GDM1 (cell line): ENCODE measurements at regions not wholly inside any gene's neighbourhood (a gene's known extent, or its start where the extent isn't known, plus 50 kb on each side); places are given as distances from the start of the nearest gene placed in this dataset.

ENCODE experiments used
- DNase-seq: peaks from one replicate; lab custom pipeline; 2025; lab: John Stamatoyannopoulos, UW

DNA sequence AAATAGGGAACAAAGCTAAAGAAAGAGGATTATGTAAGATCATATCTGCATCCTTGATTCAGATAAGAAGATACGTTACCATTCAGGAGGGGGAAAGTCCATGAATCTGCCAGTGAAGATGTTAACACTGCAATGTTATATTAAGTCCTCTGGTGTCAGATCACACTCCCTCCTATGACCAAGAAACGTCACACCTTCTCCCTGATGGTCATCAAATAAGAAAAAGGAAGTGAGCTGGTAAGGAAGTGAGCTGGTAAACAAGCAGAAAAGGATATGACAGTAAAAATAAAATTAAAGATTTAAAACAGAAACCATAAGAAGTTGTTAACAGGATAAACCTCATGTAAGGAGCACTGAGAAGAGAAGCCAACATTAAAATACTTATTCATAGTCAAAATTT, 340.2 kb downstream of the SEC23A start:
- no peak for DNase-seq

DNA sequence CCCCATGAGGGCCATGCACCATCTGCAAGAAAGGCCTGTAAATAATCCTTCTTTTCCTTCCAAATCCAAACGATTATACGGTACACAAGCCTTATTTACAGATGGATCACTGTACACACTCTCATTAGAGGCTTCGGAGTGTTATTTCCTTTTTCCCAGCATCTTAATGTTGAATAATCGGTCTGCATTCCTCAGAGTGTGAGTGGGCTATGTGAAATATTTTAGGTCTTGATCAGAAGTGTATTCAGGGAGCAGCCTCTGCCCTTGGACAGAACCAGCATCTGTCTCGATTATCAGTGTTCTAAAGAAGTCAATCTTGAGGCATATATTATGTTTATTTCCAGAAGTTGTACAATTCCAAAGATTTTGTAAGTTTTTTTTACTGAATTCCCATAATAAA, 340.6 kb downstream of the SEC23A start:
- DNase-seq = no peak

DNA sequence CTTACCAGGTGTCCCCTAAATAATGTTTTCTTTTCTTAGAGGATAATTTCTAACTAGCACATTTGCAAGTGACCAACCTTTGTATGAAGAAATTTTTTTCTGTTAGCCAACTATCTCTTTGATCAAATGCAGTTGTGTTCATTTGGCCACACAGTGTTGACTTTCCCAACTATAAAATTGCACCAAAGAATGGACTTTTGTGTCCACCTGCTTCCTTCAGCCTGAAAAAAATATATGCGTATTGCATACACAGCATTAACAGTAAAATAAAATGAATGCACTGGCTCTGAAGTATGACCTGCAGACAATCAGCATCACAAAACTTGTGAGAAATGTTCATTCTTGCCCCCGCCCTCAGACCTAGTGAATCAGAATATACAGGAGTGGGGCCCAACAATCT, 342.0 kb downstream of the SEC23A start:
- DNase-seq = no peak

DNA sequence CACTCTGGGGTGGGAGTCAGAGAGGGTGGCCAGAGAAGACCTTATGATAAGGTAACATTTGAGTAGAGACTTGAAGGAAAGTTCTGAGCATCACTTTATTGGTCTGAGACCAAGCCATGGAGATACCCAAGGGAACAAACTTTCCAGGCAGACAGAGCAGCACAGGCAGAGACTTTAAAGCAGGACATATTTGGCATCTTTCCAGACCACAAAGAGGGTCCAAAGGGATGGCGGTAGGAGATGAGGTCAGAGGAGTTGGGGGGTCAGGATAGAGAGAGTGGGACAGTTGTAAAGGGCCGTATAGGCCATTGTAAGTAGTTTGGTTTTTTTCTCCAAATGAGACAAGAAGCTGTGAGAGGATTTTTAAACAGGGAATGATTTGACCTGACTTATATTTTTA, 344.4 kb downstream of the SEC23A start:
- DNase-seq = no peak

DNA sequence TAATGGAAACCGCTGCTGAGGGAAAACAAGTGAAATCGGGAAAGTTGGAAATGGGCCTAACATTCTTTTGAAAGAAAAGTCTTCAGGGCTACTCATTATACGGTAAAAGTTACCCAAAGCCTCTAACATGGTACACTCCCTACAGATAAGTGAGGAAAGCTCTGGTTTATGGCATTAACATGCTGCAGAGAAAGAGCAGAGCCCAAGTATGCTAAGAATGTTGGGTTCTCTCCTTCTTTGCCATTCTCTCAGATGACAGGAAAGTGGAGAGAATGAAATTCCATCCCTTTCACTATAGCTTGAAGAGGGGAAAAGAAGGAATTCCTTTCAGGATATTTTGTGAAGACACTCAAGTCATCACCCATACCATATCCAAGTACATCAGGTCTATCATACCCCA, 348.0 kb downstream of the SEC23A start:
- no peak for DNase-seq

DNA sequence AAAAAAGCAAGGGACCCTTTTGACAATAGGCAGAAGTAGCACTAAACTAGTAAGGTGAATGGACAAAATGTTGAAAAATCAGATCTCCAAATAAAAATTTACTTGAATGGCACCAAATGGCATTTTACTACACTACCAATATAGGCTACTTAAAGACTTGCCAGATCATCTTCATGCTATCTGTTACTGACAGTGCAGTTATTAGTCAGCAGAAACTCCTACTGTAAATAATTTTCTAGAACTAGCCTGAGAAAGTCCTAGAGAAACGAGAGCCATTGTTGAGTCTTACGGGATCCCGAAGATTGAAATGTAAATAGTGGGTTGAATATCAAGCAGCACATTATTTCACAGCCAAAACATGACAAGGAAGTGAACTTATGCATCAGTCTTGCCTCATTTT, 350.3 kb downstream of the SEC23A start:
- no peak for DNase-seq

DNA sequence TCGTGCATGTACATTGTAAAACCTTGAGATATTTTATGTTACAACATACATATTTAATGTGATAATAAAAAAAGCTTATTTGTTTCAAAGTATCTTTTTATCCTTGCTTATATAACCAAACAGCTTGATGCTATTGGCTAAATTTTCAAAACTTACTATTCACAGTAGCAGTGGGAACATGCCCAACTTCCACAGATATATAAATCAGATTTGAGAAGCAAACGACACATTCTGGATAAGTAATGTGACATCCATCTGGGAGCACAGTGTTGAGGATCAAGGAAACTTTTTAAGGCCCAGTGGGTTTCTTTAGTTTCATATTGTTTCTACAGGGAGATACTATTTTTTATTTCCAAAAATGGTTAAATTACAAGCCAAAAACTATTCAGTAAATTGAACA, 350.7 kb downstream of the SEC23A start:
- DNase-seq = no peak

DNA sequence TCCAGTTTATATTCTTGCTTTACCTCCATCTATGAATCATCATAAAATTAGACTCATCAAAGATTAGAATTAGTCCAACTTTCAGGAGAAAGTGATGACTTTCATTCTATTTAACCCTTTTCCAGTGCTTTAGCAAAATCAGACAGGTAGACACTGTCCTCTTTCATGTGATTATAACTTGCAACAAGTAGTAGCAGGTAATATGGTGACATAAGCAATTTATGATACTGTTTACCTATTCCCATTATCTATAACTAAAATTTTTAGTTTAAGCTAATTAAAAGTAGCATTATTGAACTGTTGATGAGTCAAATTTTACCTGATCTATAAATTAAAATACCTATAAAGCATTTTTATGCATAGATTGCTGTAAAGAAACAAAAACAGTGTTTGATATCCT, 351.6 kb downstream of the SEC23A start:
- no peak for DNase-seq

DNA sequence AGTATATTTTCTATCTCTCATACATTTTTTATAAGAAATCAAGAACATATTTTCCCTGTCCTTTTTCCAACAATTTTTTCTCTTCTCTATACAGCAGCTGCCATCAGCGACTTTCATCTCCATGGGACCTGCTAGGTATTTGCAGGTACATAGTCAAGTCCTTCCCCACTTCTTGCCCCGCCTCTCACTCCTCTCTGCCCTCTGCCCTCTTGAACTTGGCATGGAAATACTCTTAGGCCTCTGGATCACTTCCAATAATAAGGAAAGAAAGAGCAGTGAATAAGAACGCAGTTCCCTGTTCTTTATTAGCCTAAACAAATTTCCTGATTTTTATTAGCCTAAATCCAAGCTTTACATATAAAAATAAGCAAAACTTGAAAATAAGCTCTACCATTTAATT, 353.1 kb downstream of the SEC23A start:
- no peak for DNase-seq

DNA sequence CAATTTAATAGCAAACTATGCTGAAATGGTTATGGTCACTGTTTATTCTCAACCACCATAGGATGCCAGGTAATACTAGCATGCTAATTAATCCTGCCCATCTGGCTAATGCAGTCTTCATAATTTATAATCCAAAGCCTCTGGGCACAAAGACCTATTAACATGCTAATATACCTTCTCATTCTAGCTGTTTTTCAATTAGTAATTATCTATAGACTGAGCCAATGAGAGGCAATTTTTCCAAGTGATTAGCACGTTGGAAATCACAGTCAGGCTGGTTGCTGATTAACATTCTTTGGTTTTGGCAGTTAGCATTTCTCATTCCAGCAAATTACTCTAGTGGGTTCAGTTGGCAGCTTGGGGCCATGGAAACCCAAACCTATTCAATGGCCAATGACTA, 357.2 kb downstream of the SEC23A start:
- DNase-seq = no peak

DNA sequence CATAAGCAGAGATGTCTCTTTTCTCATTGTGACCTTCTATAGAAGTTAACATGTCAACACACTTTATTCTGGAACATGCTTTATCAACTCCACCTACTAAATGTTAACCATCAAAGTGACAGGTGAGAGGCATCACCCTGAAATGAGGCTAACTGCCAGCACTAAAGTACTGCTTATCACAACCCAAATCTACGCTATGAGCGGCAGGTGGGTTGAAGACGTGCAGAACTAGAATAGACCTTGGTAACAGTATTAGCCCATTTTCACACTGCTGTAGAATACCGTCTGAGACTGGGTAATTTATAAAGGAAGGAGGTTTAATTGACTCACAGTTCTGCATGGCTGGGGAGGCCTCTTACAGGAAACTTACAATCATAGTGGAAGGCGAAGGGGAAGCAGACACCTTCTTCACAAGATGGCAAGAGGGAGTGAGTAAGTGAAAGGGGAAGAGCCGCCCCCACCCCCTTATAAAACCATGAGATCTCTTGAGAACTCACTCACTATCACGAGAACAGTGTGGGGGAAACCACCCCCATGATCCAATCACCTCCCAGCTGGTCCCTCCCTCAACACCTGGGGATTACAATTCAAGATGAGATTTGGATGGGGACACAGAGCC, 359.0 kb downstream of the SEC23A start:
- no peak for DNase-seq

DNA sequence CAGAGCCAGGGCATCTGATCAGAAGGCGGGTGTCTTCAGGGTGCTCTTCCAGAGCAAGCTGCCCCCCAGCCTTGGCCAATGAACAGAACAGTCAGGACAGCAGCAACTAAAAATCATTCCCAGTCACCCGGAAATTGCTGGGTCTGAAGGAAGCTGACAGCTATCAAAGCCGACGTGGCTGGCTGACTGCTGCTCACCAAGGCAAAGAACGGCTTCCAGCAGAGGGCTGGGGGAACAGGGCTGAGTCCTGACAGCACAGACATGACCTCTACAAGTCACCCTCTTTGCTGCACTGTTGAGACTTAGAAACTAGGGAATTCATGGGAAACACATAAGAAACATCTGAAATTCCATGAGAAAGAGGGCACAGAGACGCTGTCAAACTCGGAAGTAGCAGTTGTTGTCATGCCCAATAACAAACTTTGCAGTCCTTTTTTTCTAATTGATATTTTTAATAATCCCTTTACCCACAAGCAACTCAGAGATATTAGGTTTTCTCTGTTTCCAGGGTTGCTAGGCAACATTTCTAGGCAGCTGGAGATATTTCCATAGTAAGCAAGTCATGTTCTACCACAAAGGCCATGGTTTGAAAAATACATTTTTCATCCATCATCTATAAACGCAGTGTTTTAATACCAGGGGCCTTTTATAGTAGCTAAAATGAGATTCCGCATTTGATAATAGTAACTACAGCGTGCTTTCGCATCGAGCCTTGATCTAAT, 365.2 kb downstream of the SEC23A start:
- DNase-seq = no peak

DNA sequence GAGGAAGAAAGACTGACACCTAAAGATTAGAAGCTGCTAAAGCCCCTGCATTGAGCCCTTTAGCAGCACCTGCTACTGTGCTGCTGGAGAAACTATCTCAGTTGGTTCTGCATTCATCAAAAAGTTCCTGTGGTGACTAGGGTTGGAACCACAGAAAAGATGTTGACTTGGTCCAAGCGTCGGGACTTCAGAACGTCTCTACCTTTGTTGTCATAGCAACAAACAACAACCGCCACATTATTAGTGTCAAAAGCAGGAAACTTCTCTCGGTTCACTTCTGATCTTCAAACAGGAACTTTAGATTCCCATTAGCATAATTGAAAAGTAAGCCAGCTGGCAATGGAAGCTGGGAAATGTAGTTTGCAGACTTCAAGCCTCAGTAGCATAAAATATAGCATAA, 368.0 kb downstream of the SEC23A start:
- DNase-seq = no peak

DNA sequence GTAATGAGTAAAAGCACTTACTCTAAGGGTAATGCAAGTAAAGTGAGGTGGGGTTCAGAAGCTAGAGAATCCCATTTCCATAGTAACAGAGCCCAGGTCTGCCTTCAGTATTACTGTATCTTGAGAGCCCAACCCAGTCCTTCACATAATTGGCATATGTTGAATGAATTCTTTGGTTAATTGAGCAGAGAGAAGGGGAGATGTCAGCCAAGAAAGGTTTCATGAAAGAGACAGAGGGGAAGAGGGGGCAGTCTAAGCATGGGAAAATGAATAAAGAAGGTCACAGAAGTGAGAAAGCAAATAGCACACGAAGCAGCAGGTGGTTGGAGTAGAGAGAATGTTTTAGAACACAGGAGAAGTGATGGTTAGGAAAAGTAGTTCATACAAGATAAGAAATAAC, 371.1 kb downstream of the SEC23A start:
- DNase-seq = no peak

DNA sequence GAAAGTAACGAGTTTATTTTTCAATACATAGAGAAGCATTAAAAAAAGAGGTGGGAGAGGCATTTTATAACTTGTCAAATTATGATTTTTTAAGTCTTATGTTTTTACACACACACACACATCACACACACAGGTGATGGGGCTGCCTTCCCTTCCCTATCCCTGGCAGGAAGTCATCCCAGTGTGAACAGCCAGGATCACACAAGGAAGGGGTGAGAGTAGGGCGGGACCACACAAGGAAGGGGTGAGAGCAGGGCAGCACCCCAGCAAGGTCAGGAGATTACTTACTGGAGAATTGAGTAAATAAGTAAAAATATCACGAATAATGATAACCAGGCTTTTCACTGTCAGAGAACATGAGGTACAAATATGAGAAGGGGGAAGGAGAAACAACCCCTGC, 372.6 kb downstream of the SEC23A start:
- DNase-seq = no peak

DNA sequence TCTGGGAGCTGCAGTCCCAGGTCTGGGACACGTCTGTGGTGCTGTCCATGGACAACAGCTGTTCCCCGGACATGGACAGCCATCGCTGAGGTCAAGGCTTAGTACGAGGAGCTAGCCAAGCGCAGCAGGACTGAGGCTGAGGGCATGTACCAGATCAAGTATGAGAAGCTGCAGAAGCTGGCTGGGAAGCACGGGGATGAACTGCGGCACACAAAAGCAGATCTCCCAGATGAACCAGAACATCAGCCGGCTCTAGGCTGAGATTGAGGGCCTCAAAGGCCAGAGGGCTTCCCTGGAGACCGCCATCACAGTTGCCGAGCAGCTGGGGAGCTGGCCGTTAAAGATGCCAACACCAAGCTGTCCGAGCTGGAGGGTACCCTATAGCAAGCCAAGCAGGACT, 375.3 kb downstream of the SEC23A start:
- DNase-seq = no peak

DNA sequence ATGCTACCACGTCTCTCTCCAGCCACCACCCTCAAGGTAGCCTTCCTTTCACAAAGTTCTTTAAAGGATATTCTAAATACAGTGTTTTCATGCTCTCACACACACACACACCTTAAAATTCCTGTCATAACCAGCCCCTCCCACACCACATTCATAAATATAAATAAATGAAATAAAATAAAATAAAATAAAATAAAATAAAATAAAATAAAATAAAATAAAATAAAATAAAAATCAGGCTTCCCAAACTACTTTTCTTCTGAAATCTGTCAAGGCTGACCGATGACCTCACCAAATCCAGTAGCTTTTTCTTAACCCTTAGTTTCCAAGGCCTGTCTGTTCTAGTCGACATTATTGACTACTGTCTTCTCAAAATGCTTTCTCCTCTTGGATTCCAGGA, 378.4 kb downstream of the SEC23A start:
- no peak for DNase-seq

DNA sequence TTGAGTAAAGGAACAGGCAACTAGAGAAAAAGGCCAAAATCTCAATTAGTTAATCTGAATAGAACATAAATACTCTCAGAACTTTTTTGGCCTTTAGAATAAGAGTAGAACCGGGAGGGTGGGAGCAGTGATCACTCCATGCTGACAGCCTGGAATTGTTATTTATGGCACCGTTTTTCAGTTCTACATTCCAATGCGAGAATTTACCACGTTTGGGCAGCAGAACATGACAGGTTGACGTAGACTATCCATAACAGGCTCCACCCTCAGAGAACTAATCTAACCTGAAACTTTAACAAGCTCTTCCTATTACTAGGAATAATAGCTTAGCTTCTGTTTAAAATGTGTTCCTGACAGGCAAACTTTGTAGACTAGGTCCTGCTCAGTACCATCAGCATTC, 379.1 kb downstream of the SEC23A start:
- DNase-seq = no peak

DNA sequence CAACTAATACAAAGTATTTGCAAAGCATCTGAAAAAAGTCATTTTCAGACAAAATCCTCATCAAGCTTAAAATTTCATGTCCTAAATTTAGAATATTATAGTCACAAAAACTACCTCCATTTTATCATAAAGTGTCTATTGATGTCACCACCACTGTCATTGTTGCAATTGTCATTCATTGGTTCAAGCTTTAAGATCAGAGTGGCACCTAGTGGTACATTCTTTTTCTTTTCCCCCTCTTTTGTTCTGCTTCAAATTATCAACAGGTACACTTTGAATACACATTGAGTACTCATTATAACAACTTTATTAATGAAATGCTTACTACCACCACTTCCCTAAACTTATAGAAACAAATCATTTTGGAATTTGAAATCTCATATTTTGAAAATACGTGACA, 379.8 kb downstream of the SEC23A start:
- no peak for DNase-seq

DNA sequence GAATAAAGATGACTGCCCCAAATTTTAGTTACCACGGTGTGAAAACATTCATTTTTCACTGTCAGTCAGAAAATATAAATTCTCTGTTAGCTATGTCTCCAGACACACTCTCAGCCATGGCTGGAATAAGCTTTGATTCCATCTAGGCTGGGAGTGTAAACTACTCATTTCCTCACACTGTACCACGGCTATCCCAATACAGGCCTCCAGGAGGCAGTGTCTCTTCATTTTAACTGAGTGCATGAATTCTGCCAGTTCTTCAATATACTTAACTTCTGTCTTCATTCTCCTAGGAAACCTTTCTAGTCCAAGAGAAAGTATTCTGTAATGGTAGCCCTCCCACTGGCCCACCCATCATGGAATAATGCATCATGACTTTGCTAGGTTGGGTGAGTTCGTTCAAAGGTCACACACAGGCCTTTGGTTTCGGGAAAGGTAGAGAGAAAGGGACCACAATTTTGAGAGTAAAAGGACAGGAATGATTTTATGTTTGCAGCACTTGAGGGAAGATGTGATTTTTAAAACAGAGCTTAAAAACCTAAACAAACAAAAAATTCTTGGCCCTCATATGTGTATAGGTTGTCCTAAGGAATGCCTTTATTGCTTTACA, 381.1 kb downstream of the SEC23A start:
- DNase-seq = peak; percentile 36

DNA sequence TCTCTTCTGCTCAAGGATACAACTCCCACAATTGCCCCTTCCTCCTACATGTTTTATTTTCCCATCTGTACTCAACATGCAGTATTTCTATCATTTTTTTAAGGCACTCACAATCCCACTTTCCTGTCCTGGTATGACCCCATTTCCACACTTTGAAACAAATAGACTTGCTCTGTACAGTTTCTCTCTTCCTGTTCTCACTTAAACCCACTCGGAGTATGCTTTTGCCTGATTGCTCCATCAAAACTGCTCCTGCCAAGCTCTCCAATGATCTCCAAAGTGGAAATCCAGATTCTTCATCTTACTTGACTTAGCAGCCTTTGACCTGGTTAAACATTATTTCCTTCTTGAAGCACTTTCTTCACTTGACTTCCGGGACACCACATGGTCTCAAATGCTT, 384.5 kb downstream of the SEC23A start:
- DNase-seq = no peak

DNA sequence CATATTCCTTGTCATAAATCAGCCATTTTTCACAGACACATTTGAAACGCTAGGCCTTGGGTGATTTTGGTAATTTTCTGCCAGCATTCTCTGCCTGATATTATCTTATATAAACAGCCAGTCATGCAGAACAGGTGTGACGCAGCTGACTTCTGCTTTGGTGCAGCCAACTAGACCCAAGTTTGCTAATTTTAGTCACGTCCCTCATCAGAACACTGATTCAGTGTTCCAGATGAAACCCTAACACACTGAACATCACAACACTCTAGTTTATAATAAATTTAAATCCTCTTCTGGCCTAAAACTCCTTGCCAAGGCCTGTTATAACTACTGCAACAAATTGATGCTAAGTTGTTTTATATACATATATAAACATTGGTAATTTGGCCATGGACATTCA, 386.1 kb downstream of the SEC23A start:
- no peak for DNase-seq

DNA sequence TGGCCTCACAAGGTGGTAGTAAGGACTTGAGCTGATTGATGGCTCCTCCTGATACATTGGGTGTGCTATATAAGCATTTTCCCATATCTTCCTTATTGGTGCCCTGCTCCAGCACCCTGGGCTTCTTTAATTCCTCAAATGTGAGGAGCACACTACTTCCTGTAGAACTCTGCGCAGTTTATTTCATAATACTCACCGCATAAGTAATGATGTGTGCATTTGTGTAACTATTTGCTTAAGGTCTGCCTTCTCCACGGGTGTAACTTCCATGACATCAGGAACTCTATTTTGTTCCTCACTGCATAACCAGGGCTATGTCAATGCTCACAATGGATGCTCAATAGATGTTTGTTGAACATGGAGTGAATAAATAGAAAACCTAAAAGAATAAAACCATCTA, 392.2 kb downstream of the SEC23A start:
- no peak for DNase-seq

DNA sequence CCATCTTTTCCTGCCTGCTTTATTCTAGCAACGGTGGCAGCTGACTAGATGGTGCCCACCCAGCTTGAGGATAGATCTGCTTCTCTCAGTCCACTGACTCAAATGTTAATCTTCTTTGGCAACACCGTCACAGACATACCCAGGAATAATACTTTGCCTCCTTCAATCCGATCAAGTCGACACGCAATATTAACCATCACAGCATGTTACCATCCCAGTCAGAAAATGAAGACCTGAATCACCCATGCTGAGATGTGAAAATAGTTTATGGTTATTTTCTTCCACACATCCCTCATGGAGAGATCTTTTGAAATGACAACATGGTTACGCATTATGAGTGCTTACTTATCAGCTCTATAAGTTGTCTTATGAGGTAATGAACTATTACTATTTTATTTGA, 392.8 kb downstream of the SEC23A start:
- no peak for DNase-seq
